CD8-positive, alpha-beta memory T cell (primary cell): ENCODE measurements at regions not wholly inside any gene's neighbourhood (a gene's known extent, or its start where the extent isn't known, plus 50 kb on each side); places are given as distances from the start of the nearest gene placed in this dataset.

Experiments
- CTCF ChIA-PET: fragments of 350-600 bp; sonication (Branson Sonifier 250); formaldehyde crosslinking; loops from one replicate; lab custom pipeline; 2021; ENCODE audit warnings: antibody characterized with exemption; lab: Charles Lee
- POLR2A ChIA-PET: fragments of 350-600 bp; sonication (Branson Sonifier 250); formaldehyde crosslinking; loops from one replicate; lab custom pipeline; 2021; ENCODE audit warnings: antibody characterized with exemption; lab: Charles Lee
- DNase-seq, 5 donors: peaks; one replicate each; pipeline versions ENCODE4 v3.0.0 to v3.0.0-alpha.2; 2020 to 2022; ENCODE audit warnings: mixed read lengths in 1 of 5
- H3K27ac ChIP-seq: one replicate; pipeline ENCODE4 v1.7.0; 2013; ENCODE audit warnings: low read depth, mild to moderate bottlenecking, low read length, moderate library complexity
- H3K27me3 ChIP-seq: 2 replicates; pipeline ENCODE4 v1.7.0; 2013; ENCODE audit warnings: low read length, mild to moderate bottlenecking; ENCODE audit not compliant: insufficient read depth, poor library complexity, severe bottlenecking
- H3K36me3 ChIP-seq: 2 replicates; pipeline ENCODE4 v1.7.0; 2013; ENCODE audit warnings: mild to moderate bottlenecking, low read length, moderate library complexity; ENCODE audit not compliant: insufficient read depth
- H3K4me1 ChIP-seq: 2 replicates; pipeline ENCODE4 v1.7.0; 2013; ENCODE audit warnings: mild to moderate bottlenecking, low read length, moderate library complexity; ENCODE audit not compliant: insufficient read depth
- H3K4me3 ChIP-seq: 2 replicates; pipeline ENCODE4 v1.7.0; 2013; ENCODE audit warnings: mild to moderate bottlenecking, low read length
- H3K9me3 ChIP-seq: 2 replicates; pipeline ENCODE4 v1.7.0; 2013; ENCODE audit warnings: mild to moderate bottlenecking, low read length
- H3K27ac Mint-ChIP-seq, 8 donors: one replicate each; pipeline ENCODE4 v1.8.0; 2020 to 2021; ENCODE audit warnings: mixed read lengths in 8 of 8, mild to moderate bottlenecking in 6 of 8, inconsistent platforms in 3 of 8, moderate library complexity in 3 of 8
- H3K27me3 Mint-ChIP-seq, 2 donors: one replicate each; pipeline ENCODE4 v1.8.0; 2020 to 2021; ENCODE audit warnings: mixed read lengths in 2 of 2, mild to moderate bottlenecking in 1 of 2, moderate library complexity in 1 of 2
- H3K36me3 Mint-ChIP-seq, 3 donors: one replicate each; pipeline ENCODE4 v1.8.0; 2020 to 2021; ENCODE audit warnings: mixed read lengths in 3 of 3, inconsistent platforms in 1 of 3, mild to moderate bottlenecking in 1 of 3
- H3K4me1 Mint-ChIP-seq, 3 donors: one replicate each; pipeline ENCODE4 v1.8.0; 2020 to 2021; ENCODE audit warnings: mixed read lengths in 3 of 3, inconsistent platforms in 1 of 3, mild to moderate bottlenecking in 1 of 3
- H3K4me3 Mint-ChIP-seq, 7 donors: one replicate each; pipeline ENCODE4 v1.8.0; 2020 to 2021; ENCODE audit warnings: mixed read lengths in 7 of 7, mild to moderate bottlenecking in 6 of 7, moderate library complexity in 4 of 7, inconsistent platforms in 2 of 7
- H3K9me3 Mint-ChIP-seq, 5 donors: one replicate each; pipeline ENCODE4 v1.8.0; 2020 to 2022; ENCODE audit warnings: mixed read lengths in 5 of 5, mild to moderate bottlenecking in 3 of 5, moderate library complexity in 2 of 5, inconsistent platforms in 1 of 5

DNA sequence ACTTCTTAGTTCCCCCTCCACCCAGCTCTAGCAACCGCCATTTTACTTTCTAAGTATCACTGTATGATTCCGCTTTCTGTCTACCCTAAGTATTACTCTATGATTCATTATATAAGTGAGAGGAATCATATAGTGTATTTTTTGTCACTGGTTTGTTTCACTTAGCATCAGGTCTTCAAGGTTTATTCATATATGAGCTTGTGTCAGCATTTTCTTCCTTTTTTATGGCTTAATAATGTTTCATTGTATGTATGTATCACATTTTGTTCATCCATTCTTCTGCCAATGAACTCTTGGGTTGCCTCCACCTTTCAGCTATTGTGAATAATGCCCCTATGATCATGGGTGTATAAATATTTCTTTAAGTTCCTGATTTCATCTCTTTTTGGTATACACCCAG is 222.8 kb downstream of the SNCAIP start:
- ChIA-PET CTCF (no interaction called here), POLR2A (no interaction called here)
- no peak overlapping the region for H3K4me3 ChIP-seq
- no peaks in the 10 kb centered on the region for H3K36me3 ChIP-seq
- no peaks in the 10 kb centered on the region for H3K4me1 ChIP-seq
- no peaks in the 10 kb centered on the region for H3K27me3 ChIP-seq
- Mint-ChIP-seq H3K27ac (no peak overlapping the region), H3K27me3 (peaks cover 1 to 4% of the 10 kb centered on the region in 2 donors), H3K36me3 (no peaks in the 10 kb centered on the region), H3K4me1 (no peaks in the 10 kb centered on the region), H3K4me3 (no peak overlapping the region), H3K9me3 (peaks cover 0 to 3% (median 0%) of the 10 kb centered on the region in 5 donors)
- no peak for DNase-seq
- H3K9me3 ChIP-seq: no peaks in the 10 kb centered on the region
- H3K27ac ChIP-seq: no peak overlapping the region

- H3K4me3 ChIP-seq: no peak overlapping the region
- no peak for DNase-seq
- Mint-ChIP-seq H3K27ac (no peak overlapping the region), H3K4me1 (no peaks in the 10 kb centered on the region), H3K4me3 (no peak overlapping the region), H3K9me3 (peaks cover 0 to 3% (median 1%) of the 10 kb centered on the region in 5 donors), H3K27me3 (no peaks in the 10 kb centered on the region), H3K36me3 (no peaks in the 10 kb centered on the region)
- no peaks in the 10 kb centered on the region for H3K36me3 ChIP-seq
- H3K4me1 ChIP-seq: no peaks in the 10 kb centered on the region
- POLR2A ChIA-PET: no interaction called here
- CTCF ChIA-PET: no interaction called here
- H3K9me3 ChIP-seq: no peaks in the 10 kb centered on the region
- H3K27ac ChIP-seq: no peak overlapping the region
- no peaks in the 10 kb centered on the region for H3K27me3 ChIP-seq
Observed at GRCh38 chr5:122541388-122541787, 229.4 kb downstream of the SNCAIP start.

GRCh38 chr5:122545986-122546385 is 228.9 kb upstream of the SNX2 start:
- DNase-seq: no peak
- Mint-ChIP-seq H3K4me1 (no peaks in the 10 kb centered on the region), H3K27me3 (no peaks in the 10 kb centered on the region), H3K27ac (no peak overlapping the region), H3K9me3 (peaks cover 0 to 3% (median 0%) of the 10 kb centered on the region in 5 donors), H3K36me3 (no peaks in the 10 kb centered on the region), H3K4me3 (no peak overlapping the region)
- H3K4me1 ChIP-seq: no peaks in the 10 kb centered on the region
- ChIA-PET CTCF (no interaction called here), POLR2A (no interaction called here)
- no peaks in the 10 kb centered on the region for H3K9me3 ChIP-seq
- H3K27ac ChIP-seq: no peak overlapping the region
- H3K27me3 ChIP-seq: no peaks in the 10 kb centered on the region
- no peaks in the 10 kb centered on the region for H3K36me3 ChIP-seq
- H3K4me3 ChIP-seq: no peak overlapping the region

DNA sequence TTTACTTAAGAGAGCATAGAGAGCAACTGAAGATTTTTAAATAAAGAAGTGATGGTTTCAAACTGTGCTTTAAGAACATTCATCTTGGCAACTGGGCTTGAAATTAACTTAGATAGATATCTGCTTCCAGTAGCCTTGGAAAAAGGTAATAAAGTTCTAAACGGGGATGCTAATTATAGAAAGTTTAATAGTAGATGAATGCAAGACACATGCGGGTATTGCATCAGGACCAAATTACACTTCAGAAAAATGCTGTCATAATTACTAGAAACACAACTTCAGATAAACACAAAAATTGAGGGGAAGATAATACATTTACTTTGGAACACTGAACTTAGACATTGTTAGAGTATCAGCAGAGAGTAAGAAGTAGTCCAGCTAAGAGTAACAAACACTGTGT is 227.7 kb upstream of the SNX2 start:
- CTCF ChIA-PET: no interaction called here
- Mint-ChIP-seq H3K4me3 (no peak overlapping the region), H3K27ac (no peak overlapping the region), H3K4me1 (no peaks in the 10 kb centered on the region), H3K9me3 (peaks cover 0 to 3% (median 0%) of the 10 kb centered on the region in 5 donors), H3K36me3 (no peaks in the 10 kb centered on the region), H3K27me3 (no peaks in the 10 kb centered on the region)
- no peak overlapping the region for H3K27ac ChIP-seq
- no peaks in the 10 kb centered on the region for H3K27me3 ChIP-seq
- H3K4me1 ChIP-seq: no peaks in the 10 kb centered on the region
- POLR2A ChIA-PET: no interaction called here
- H3K36me3 ChIP-seq: no peaks in the 10 kb centered on the region
- no peak for DNase-seq
- H3K4me3 ChIP-seq: no peak overlapping the region
- no peaks in the 10 kb centered on the region for H3K9me3 ChIP-seq

- Histone ChIP-seq H3K4me3 (no peak overlapping the region), H3K36me3 (no peaks in the 10 kb centered on the region), H3K27me3 (no peaks in the 10 kb centered on the region), H3K4me1 (no peaks in the 10 kb centered on the region), H3K9me3 (no peaks in the 10 kb centered on the region), H3K27ac (no peak overlapping the region)
- Mint-ChIP-seq H3K27me3 (no peaks in the 10 kb centered on the region), H3K4me3 (no peak overlapping the region), H3K36me3 (no peaks in the 10 kb centered on the region), H3K4me1 (no peaks in the 10 kb centered on the region), H3K9me3 (peaks cover 0 to 3% (median 0%) of the 10 kb centered on the region in 5 donors), H3K27ac (no peak overlapping the region)
- ChIA-PET CTCF (no interaction called here), POLR2A (no interaction called here)
- no peak for DNase-seq
Observed at GRCh38 chr5:122547669-122548068, 227.2 kb upstream of the SNX2 start.

GRCh38 chr5:122559676-122560075 is 215.2 kb upstream of the SNX2 start:
- DNase-seq: no peak
- Mint-ChIP-seq H3K36me3 (no peaks in the 10 kb centered on the region), H3K4me1 (no peaks in the 10 kb centered on the region), H3K9me3 (no peaks in the 10 kb centered on the region), H3K4me3 (no peak overlapping the region), H3K27ac (no peak overlapping the region), H3K27me3 (no peaks in the 10 kb centered on the region)
- Histone ChIP-seq H3K9me3 (no peaks in the 10 kb centered on the region), H3K27me3 (no peaks in the 10 kb centered on the region), H3K36me3 (no peaks in the 10 kb centered on the region), H3K4me1 (no peaks in the 10 kb centered on the region), H3K4me3 (no peak overlapping the region), H3K27ac (no peak overlapping the region)
- ChIA-PET POLR2A (no interaction called here), CTCF (no interaction called here)

GRCh38 chr5:122561209-122561608 is 213.7 kb upstream of the SNX2 start:
- Mint-ChIP-seq H3K27me3 (peaks cover 0 to 5% of the 10 kb centered on the region in 2 donors), H3K27ac (no peak overlapping the region), H3K4me1 (no peaks in the 10 kb centered on the region), H3K9me3 (no peaks in the 10 kb centered on the region), H3K4me3 (no peak overlapping the region), H3K36me3 (no peaks in the 10 kb centered on the region)
- no peaks in the 10 kb centered on the region for H3K36me3 ChIP-seq
- no peak overlapping the region for H3K4me3 ChIP-seq
- ChIA-PET POLR2A (no interaction called here), CTCF (no interaction called here)
- no peaks in the 10 kb centered on the region for H3K27me3 ChIP-seq
- no peaks in the 10 kb centered on the region for H3K9me3 ChIP-seq
- no peak for DNase-seq
- H3K4me1 ChIP-seq: no peaks in the 10 kb centered on the region
- H3K27ac ChIP-seq: no peak overlapping the region

GRCh38 chr5:122565331-122565730 is 209.5 kb upstream of the SNX2 start:
- H3K27ac Mint-ChIP-seq: no peak overlapping the region

More at GRCh38 chr5:122565331-122565730, 209.5 kb upstream of the SNX2 start:
- H3K27me3 Mint-ChIP-seq: peaks cover 0 to 5% of the 10 kb centered on the region in 2 donors
- Histone ChIP-seq H3K27ac (no peak overlapping the region), H3K36me3 (no peaks in the 10 kb centered on the region), H3K9me3 (no peaks in the 10 kb centered on the region), H3K27me3 (no peaks in the 10 kb centered on the region), H3K4me1 (no peaks in the 10 kb centered on the region), H3K4me3 (no peak overlapping the region)
- ChIA-PET CTCF (no interaction called here), POLR2A (no interaction called here)
- H3K9me3 Mint-ChIP-seq: no peaks in the 10 kb centered on the region
- no peak for DNase-seq
- no peaks in the 10 kb centered on the region for H3K36me3 Mint-ChIP-seq
- no peak overlapping the region for H3K4me3 Mint-ChIP-seq
- H3K4me1 Mint-ChIP-seq: no peaks in the 10 kb centered on the region
